Chondrocyte (in vitro differentiated cells): ENCODE measurements at regions not wholly inside any gene's neighbourhood (a gene's known extent, or its start where the extent isn't known, plus 50 kb on each side); places are given as distances from the start of the nearest gene placed in this dataset.
A peak's percentile ranks its signal among the peaks of the same experiment; 100 is the strongest.

ENCODE experiments used
- DNase-seq: peaks from one replicate; pipeline ENCODE4 v3.0.0; 2021; ENCODE audit warnings: mixed read lengths, low spot score
- H3K27ac Mint-ChIP-seq: one replicate; pipeline ENCODE4 v1.8.0; 2021; ENCODE audit warnings: mild to moderate bottlenecking, moderate library complexity, mixed read lengths; ENCODE audit not compliant: unreplicated experiment
- H3K27me3 Mint-ChIP-seq: 2 replicates; pipeline ENCODE4 v1.8.0; 2021; ENCODE audit warnings: low read depth, mixed read lengths
- H3K36me3 Mint-ChIP-seq: 2 replicates; pipeline ENCODE4 v1.8.0; 2021; ENCODE audit warnings: low read depth, mixed read lengths
- H3K4me1 Mint-ChIP-seq: 2 replicates; pipeline ENCODE4 v1.8.0; 2021; ENCODE audit warnings: low read depth, mild to moderate bottlenecking, mixed read lengths
- H3K4me3 Mint-ChIP-seq: one replicate; pipeline ENCODE4 v1.8.0; 2021; ENCODE audit warnings: mild to moderate bottlenecking, moderate library complexity, mixed read lengths; ENCODE audit not compliant: unreplicated experiment
- H3K9me3 Mint-ChIP-seq: 2 replicates; pipeline ENCODE4 v1.8.0; 2021; ENCODE audit warnings: low read depth, mixed read lengths
- CTCF ChIP-seq: fragments of 200-600 bp; sonication (generic); IDR thresholded peaks from 2 replicates; pipeline ENCODE4 v1.5.0; 2021; ENCODE audit warnings: antibody characterized with exemption, mild to moderate bottlenecking, moderate library complexity

GRCh38 chr14:58981840-58982239 lies 206.6 kb upstream of the DAAM1 start:
- Mint-ChIP-seq H3K4me3 (no peak overlapping the region), H3K9me3 (peaks cover 2% of the 10 kb centered on the region), H3K36me3 (no peaks in the 10 kb centered on the region), H3K27ac (no peak overlapping the region), H3K27me3 (no peaks in the 10 kb centered on the region), H3K4me1 (peaks cover 30% of the 10 kb centered on the region)
- TF ChIP-seq CTCF: no peak
- DNase-seq: no peak

- no peak for TF ChIP-seq CTCF
- no peak for DNase-seq
- Mint-ChIP-seq H3K4me3 (no peak overlapping the region), H3K36me3 (no peaks in the 10 kb centered on the region), H3K27me3 (no peaks in the 10 kb centered on the region), H3K4me1 (no peaks in the 10 kb centered on the region), H3K27ac (no peak overlapping the region), H3K9me3 (peaks cover 11% of the 10 kb centered on the region)
These were observed 202.7 kb upstream of the DAAM1 start for GRCh38 chr14:58985786-58986185.

- Mint-ChIP-seq H3K27ac (no peak overlapping the region), H3K36me3 (no peaks in the 10 kb centered on the region)
- TF ChIP-seq CTCF: no peak
These were observed 200.9 kb upstream of the DAAM1 start for GRCh38 chr14:58987591-58987990.

GRCh38 chr14:58992935-58993334 lies 195.5 kb upstream of the DAAM1 start:
- H3K27me3 Mint-ChIP-seq: no peaks in the 10 kb centered on the region
- no peak for DNase-seq
- no peak for TF ChIP-seq CTCF
- no peak overlapping the region for H3K4me3 Mint-ChIP-seq
- no peaks in the 10 kb centered on the region for H3K36me3 Mint-ChIP-seq
- H3K27ac Mint-ChIP-seq: peak overlapping the region; percentile 6
- H3K9me3 Mint-ChIP-seq: peaks cover 15% of the 10 kb centered on the region
- H3K4me1 Mint-ChIP-seq: peaks cover 4% of the 10 kb centered on the region

More at GRCh38 chr14:58987591-58987990, 200.9 kb upstream of the DAAM1 start:
- no peaks in the 10 kb centered on the region for H3K27me3 Mint-ChIP-seq
- H3K4me1 Mint-ChIP-seq: no peaks in the 10 kb centered on the region
- peaks cover 9% of the 10 kb centered on the region for H3K9me3 Mint-ChIP-seq
- H3K4me3 Mint-ChIP-seq: no peak overlapping the region
- no peak for DNase-seq

- DNase-seq: no peak
- H3K4me3 Mint-ChIP-seq: no peak overlapping the region
- no peaks in the 10 kb centered on the region for H3K36me3 Mint-ChIP-seq
- no peak for TF ChIP-seq CTCF
- H3K9me3 Mint-ChIP-seq: peaks cover 12% of the 10 kb centered on the region
- peaks cover 4% of the 10 kb centered on the region for H3K4me1 Mint-ChIP-seq
- no peaks in the 10 kb centered on the region for H3K27me3 Mint-ChIP-seq
- H3K27ac Mint-ChIP-seq: no peak overlapping the region
These were observed 194.3 kb upstream of the DAAM1 start for GRCh38 chr14:58994130-58994529.
